Fibroblast of skin of back (primary cell): ENCODE measurements at regions not wholly inside any gene's neighbourhood (a gene's known extent, or its start where the extent isn't known, plus 50 kb on each side); places are given as distances from the start of the nearest gene placed in this dataset.
A peak's percentile ranks its signal among the peaks of the same experiment; 100 is the strongest.

ENCODE experiments used
- DNase-seq: peaks from one replicate; pipeline ENCODE4 v3.0.0-alpha.2; 2013

GRCh38 chr2:122830157-122830556 lies 1074.7 kb downstream of the TSN start:
- DNase-seq, result no peak

DNA sequence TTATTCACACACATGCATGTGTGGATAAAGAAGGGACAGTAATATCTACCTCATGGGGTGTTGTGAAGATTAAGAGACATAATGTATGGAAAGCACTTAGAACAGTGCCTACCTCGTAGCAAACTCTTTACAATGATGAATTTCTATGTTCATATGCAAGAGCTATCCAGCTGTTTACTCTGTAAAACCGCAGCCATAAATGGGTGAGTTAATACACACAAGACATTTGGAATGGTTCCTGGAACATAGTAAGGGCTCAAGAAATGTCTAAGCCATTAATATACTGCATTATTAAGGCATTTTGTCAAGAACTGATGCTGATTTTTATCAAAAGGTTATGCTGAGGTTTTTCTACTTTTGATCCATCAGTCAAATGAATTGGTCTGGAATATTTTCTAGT lies 1076.2 kb downstream of the TSN start:
- DNase-seq, result peak; percentile 2

DNA sequence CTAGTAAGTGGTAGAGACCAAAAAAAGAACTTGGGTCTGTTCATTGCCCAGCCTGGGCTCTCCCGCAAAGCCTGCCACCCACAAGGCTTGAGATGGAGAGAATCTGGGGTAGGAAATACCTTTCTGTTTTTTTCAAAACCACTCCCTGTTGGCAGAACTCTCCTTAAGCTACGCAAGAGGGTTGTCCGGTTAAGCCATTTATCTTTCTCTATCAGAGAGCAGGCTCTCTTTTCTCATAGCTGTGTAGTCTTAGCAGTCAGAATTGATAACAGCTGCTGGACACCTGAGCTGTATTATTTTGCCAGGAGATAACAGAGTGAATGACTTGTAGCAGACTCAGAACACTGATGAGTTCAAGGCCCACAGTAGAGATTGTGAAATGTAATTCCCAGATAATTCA lies 1088.1 kb downstream of the TSN start:
- no peak for DNase-seq

DNA sequence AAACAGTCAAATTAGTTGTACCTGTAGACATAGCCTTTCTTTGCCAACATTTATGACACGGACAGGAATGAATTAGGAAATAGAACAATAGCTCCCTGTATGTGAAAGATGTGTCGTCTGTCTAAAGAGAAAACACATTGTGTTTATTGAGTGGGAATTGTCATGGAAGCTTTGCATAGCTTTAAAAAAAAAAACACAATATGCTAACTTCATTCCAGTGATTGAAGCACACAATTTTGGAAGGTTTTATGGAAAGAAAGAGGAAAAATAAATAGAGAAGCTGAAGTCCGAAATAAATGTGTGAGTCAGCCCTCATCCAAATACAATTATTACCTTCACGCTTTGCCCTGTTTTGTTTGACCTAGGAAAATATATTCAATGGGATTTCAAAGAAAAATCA lies 1095.7 kb downstream of the TSN start:
- DNase-seq, result no peak

DNA sequence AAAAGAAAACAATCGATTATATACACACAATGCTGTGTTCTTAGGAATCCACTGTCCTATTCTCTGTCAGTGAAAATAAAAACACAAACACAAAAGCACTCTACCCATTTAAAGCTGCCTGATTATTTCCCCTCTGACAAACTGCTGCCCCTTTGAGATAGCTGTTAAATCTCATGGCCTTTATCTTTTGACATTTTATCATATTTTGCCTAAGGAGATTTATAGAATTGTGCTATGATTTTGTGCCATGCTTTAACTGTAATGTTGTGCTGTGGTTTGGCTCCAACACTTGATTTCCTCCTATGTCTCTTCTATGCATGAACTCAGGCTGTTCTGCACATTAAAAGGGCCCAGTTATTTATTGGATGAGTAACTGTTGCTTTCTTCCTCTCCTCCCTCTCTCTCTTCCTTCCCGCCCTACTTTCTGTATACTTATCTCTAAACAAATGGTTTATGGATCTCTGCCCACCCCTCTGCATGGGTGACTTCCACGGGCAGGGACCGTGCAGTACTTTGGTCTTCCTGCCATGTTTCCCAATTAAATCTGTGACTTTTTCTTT lies 1096.6 kb downstream of the TSN start:
- no peak for DNase-seq

DNA sequence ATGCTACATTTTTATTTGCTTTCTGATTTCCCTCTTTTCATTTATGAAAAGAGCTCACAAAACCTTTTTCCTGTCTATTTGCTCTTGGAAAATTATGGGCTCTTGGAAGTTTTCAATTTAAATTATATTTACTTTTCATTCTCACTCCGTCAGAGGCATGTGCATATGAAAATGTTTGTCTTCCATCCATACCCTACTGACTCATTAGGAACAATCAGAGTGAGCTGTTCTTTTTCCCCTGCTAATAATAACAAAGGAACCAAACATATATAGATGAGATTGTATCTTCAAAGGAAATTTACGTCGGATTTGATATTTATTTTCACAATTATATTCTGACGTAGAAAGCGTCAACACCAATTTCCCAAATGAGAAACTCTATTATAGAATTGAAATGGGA lies 1101.2 kb downstream of the TSN start:
- DNase-seq, result no peak

DNA sequence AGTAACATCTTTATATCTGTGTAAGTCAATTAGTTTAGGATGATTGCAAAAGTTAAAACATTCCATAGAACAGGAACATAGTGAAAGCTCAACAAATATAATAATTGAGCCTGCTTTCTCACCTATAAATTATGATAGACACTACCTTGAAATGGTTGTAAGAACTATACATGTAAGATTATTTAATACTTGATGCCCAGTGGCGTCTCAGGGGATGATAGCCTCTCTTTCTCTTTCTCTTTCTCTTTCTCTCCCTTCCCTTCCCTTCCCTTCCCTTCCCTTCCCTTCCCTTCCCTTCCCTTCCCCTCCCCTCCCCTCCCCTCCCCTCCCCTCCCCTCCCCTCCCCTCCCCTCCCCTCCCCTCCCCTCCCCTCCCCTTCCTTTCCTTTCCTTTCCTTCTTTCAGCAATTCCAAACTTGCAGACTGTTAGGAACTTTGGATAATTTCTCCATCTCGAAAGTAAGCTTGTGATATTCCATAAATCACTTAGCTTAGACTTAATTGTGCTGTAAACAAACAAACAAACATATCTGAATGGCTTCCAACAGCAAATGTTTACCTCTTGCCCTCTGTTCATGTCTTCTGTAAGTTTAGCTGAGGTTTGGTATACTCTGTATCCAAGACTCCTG lies 1102.7 kb downstream of the TSN start:
- no peak for DNase-seq

DNA sequence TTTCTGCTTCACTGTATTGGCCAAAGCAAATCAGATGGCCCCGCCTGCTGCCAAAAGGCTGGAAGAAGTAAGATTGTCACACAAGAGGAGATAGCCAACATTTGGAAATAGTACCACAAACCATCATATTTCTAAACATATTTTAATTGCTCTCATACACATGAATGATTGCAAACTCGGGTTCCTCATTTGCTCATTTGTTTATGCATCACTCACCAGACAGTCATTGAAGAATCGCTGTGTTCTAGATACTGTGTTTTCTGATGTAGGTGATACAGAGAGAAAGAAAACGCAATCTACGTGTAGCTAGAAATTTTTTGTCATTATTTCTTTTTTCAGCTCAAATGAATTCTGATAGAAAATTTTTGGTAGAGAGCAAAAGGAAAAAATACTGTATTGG lies 1103.4 kb downstream of the TSN start:
- no peak for DNase-seq

DNA sequence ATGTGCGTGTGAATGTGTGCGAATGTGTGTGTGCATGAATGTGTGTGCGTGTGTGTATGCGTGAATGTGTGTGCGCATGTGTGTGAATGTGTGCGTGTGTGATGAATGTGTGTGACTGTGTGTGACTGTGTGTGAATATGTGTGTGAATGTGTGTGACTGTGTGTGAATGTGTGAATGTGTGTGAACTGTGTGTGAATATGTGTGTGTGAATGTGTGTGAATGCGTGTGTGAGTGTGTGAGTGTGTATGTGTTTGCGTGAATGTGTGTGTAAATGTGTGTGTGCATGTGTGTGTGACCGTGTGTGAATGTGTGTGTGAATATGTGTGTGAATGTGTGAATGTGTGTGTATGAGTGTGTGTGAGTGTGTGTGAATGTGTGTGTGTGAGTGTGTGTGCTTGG lies 1103.8 kb downstream of the TSN start:
- no peak for DNase-seq

GRCh38 chr2:122863532-122863931 lies 1108.1 kb downstream of the TSN start:
- DNase-seq, result no peak

DNA sequence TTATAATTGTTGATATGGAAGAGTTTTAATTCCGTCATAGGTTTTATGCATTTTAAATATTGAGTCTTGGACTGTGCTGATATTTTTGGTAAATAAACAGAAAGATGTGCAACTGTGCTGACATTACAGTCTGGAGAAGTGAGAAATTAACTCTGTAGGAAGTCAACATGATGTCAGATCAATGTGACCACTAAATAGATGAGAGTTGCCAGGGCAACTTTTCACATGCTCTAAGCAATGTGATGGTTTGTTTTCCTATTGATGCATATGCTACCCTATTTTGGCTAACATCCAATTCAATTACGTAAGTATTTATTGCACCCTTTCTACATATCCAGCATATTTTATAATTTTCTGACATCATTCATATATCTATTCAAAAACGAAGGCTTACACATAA lies 1109.3 kb downstream of the TSN start:
- no peak for DNase-seq

- no peak for DNase-seq
These were observed 1110.6 kb downstream of the TSN start for GRCh38 chr2:122866095-122866494.

GRCh38 chr2:122867941-122868340 lies 1112.5 kb downstream of the TSN start:
- DNase-seq, result no peak

- DNase-seq, result no peak
These were observed 1113.3 kb downstream of the TSN start for GRCh38 chr2:122868646-122869275.

DNA sequence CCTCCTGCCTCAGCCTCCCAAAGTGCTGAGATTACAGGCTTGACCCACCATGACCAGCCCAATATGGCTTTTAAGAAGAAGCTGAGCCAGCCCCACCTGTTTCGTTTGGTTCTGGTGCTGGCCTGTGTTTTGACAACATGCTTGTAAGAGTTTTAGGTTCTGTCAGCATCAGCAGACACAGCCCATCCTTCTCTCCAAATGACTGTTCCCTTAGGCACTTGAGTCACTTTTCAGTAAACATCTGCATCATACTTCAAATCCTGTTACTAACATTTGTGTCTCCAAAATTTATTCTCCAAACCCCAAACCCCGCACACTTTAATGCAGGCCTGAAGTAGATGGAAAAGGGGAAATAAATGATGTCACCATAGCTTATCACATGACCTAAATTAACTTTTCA lies 1118.5 kb downstream of the TSN start:
- DNase-seq, result no peak

DNA sequence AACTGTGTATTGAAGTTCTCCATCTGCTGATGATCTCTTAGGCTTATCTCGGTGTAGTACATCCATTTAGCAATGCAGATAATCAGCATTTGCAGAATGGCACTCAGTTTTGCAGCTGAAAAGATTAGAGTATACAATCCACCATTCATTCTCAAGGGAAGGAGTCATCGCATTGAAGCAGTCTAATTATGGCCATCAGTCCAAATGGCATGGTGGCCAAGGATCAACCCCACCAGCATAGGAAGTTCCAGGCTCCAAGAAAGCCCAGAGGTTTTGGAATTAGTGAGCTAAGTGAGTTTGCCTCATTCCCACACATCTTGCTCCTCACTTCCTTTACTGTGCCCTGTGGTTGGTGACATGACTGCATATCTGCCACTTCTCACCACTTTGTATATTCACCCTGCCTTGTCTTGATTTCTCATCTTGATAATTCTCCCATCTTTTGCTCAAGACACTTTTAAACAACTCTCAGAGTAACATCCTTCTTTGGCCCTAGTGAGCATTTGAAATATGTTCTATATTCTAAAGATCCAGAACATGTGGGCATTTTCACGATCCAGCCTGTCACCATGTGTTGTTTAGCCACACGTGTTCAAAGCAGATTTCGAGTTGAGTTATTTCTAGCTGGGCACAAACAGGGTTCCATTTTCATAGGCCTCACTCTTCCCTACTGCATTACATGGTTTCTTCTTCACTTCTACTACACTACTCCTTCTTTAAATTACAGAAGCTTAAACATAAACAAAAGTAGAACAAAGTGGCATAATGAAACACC lies 1119.8 kb downstream of the TSN start:
- DNase-seq, result no peak

DNA sequence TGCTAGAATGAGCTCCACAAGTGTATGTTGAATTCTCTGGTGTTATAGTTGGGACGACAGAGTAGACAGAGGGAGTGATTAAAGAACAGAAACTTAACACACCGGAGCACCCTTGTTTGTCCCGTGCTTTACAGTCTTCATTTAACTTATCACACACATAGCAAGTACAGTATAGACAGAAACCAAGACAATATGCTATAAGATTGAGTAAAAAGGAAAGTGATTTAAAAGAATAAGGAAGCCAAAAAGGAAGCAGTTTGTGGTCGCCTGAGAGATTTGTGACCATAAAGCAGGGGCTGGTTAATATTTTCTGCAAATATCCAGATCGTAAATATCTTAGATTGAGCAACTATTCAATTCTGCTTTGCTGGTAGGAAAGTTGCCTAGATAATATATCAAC lies 1128.4 kb downstream of the TSN start:
- DNase-seq, result no peak

DNA sequence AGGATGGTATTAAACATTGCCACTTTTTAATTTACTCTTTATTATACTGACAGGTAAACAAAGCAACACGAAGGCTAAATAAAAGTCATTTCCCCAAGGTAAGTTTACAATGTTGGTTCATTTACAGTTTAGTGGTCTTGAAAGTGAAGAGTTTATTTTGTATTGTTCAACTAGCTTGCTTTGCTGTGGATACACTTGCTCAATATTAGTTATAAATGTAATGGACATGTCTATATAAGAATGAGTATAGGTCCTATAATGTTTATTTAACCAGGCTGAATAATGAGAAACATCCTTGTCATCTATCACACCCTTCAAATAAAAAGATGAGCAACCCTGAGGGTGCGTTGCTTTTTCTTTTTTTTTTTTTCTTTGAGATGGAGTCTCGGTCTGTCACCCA lies 1129.4 kb downstream of the TSN start:
- no peak for DNase-seq

- no peak for DNase-seq
These were observed 1130.0 kb downstream of the TSN start for GRCh38 chr2:122885436-122885835.

DNA sequence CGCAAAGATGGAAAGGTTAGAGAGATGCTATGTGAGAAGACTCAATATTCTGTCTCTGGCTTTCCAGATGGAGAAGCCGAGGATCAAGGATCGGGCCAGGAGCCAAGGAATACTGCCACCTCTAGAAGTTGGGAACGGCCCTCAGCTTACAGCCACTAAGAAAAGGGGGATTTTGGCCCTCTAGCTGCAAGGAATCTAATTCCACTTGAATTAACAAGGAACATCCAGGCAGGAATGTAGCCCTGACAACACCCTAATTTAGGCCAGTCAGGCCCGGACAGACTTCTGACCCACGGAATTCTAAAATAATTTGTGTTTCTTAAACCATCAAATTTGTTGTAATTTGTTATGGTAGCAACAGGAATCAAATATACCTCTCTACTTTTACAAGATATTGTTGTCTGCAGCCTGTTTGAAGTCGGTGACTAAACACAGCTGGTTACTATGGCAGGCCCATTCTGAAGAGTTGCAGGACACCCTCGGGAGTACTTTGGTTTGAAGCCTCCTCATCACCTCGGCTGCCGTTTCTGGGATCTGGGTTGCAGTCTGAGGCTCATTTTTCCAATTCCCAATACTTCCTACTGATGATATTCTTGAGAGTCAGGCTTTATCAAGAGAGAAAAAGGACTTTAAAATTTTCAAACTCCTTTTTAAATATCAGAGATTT lies 1131.2 kb downstream of the TSN start:
- DNase-seq, result no peak

DNA sequence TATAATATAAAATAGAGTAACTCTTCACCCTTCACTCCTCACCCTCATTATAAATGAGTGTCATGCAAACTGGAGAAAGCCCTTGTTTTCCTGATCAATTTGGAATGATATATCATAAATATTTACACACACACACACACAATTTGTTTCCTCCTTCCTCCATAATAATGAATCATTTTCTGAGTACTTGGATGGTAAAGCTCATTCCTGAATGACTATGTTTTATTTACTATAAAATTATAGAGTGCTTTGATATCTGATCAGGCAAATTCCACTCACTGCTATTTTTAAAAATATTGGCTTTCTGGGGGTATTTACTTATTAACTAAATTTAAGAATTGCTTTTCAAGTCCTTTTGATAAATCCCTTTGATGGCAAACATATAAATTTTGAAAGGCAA lies 1125.5 kb upstream of the CNTNAP5 start:
- no peak for DNase-seq

- DNase-seq, result no peak
These were observed 1119.7 kb upstream of the CNTNAP5 start for GRCh38 chr2:122905431-122905830.

- no peak for DNase-seq
These were observed 1116.9 kb upstream of the CNTNAP5 start for GRCh38 chr2:122908159-122908558.
